CD4-positive, alpha-beta T cell (primary cell): ENCODE measurements at regions not wholly inside any gene's neighbourhood (a gene's known extent, or its start where the extent isn't known, plus 50 kb on each side); places are given as distances from the start of the nearest gene placed in this dataset.
A peak's percentile ranks its signal among the peaks of the same experiment; 100 is the strongest.

Experiments
- ATAC-seq: fragments of 200-7000 bp; cut with Tn5 transposase; one replicate; pipeline ENCODE4 v1.10.0; 2022; ENCODE audit warnings: mild to moderate bottlenecking; ENCODE audit not compliant: poor library complexity
- CTCF ChIA-PET: fragments of 350-600 bp; sonication (Branson Sonifier 250); formaldehyde crosslinking; loops from one replicate; lab custom pipeline; 2021; ENCODE audit warnings: antibody characterized with exemption, inconsistent platforms; lab: Charles Lee
- POLR2A ChIA-PET: fragments of 350-600 bp; sonication (Branson Sonifier 250); formaldehyde crosslinking; loops from one replicate; lab custom pipeline; 2021; ENCODE audit warnings: antibody characterized with exemption, inconsistent platforms; lab: Charles Lee
- DNase-seq, 14 experiments: peaks; one replicate each; pipeline ENCODE4 v3.0.0-alpha.2; 2013 to 2020; ENCODE audit warnings: mixed read lengths in 2 of 14
- H3K27ac ChIP-seq, 2 donors: one replicate each; pipeline versions ENCODE4 v1.5.1 to v1.7.0; 2013; ENCODE audit warnings: low read length in 2 of 2, low read depth in 1 of 2, mild to moderate bottlenecking in 1 of 2
- H3K27me3 ChIP-seq, 2 experiments: 1 replicate in 1 of 2; 2 replicates in 1 of 2; pipeline versions ENCODE4 v1.6.1 to v1.7.0; 2013; ENCODE audit warnings: low read length in 2 of 2, control low read depth in 1 of 2, mild to moderate bottlenecking in 1 of 2, moderate library complexity in 1 of 2; ENCODE audit not compliant: insufficient read depth in 2 of 2, control insufficient read depth in 1 of 2
- H3K36me3 ChIP-seq: one replicate; pipeline ENCODE4 v1.6.1; 2013; ENCODE audit warnings: low read length, control low read depth; ENCODE audit not compliant: insufficient read depth
- H3K4me1 ChIP-seq: one replicate; pipeline ENCODE4 v1.6.1; 2013; ENCODE audit warnings: low read length, control low read depth; ENCODE audit not compliant: insufficient read depth
- H3K4me3 ChIP-seq: one replicate; pipeline ENCODE4 v1.5.1; 2013; ENCODE audit warnings: mild to moderate bottlenecking, low read length, moderate library complexity
- H3K9me3 ChIP-seq, 2 experiments: 1 replicate in 1 of 2; 2 replicates in 1 of 2; pipeline versions ENCODE4 v1.6.1 to v1.7.0; 2013; ENCODE audit warnings: low read length in 2 of 2, mild to moderate bottlenecking in 2 of 2, control low read depth in 1 of 2, moderate library complexity in 1 of 2; ENCODE audit not compliant: control insufficient read depth in 1 of 2, insufficient read depth in 1 of 2
- H3K27ac Mint-ChIP-seq: one replicate; pipeline ENCODE4 v1.8.0; 2020; ENCODE audit warnings: mixed read lengths
- H3K27me3 Mint-ChIP-seq: one replicate; pipeline ENCODE4 v1.8.0; 2021; ENCODE audit warnings: mixed read lengths
- H3K36me3 Mint-ChIP-seq: one replicate; pipeline ENCODE4 v1.8.0; 2021; ENCODE audit warnings: low read depth, mixed read lengths
- H3K4me1 Mint-ChIP-seq: one replicate; pipeline ENCODE4 v1.8.0; 2021; ENCODE audit warnings: low read depth, mixed read lengths
- H3K4me3 Mint-ChIP-seq: one replicate; pipeline ENCODE4 v1.8.0; 2020; ENCODE audit warnings: mild to moderate bottlenecking, mixed read lengths
- H3K9me3 Mint-ChIP-seq: one replicate; pipeline ENCODE4 v1.8.0; 2020; ENCODE audit warnings: mixed read lengths
- intact Hi-C, 2 experiments: fragments of 100-400 bp; cut with DNase I in 1 of 2; cut with micrococcal nuclease in 1 of 2; formaldehyde crosslinking; loops; one replicate each; pipeline versions ENCODE4 v1.15.1 to v1.9.0; 2023 to 2025; cut with DNase I, micrococcal nuclease
- TF ChIP-seq, protein P1 (sequence below): fragments of 200-600 bp; IDR thresholded peaks from one replicate; pipeline ENCODE4 v1.8.0; 2022; ENCODE audit warnings: antibody characterized with exemption, mild to moderate bottlenecking

DNA sequence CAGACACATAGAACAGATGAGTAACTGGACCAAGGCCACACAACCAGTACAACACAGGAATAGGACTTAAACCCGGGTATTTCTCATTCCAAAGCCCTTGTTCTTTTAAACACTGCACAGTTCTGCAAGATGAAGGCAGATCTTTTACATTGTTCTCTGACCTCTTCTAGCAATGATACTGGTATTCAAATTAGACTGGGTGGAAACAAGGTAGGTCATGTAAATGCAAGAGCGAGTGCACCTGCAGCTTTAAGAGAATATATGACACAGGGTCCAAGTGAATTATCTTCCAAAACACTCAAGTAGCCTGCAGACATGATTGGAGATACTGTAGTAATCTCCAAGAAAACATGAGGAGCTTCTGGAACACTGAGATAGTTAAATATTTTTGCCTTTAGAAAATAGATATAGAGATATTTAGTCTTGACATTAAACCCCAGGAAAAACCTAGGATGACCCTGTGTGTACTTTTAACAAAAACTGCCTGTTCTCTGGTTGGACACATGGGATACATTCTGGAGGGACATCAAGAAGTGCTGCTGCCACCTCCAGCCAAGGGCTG is 130.6 kb upstream of the EPB41L4A start:
- H3K36me3 ChIP-seq: no peaks in the 10 kb centered on the region
- ChIA-PET CTCF (interaction anchor here (4.9 kb wide), 1 partner anchor 208 kb away, joined by 27 read pairs; no protein-coding TSS in a partner anchor), POLR2A (no interaction called here)
- intact Hi-C loops: loop anchor here (2.0 to 5.0 kb wide), 4 partner anchors 298 to 1058 kb away; no protein-coding TSS in a partner anchor
- no peak overlapping the region for H3K4me3 ChIP-seq
- H3K4me3 Mint-ChIP-seq: no peak overlapping the region
- peaks cover 9% of the 10 kb centered on the region for H3K27me3 Mint-ChIP-seq
- no peaks in the 10 kb centered on the region for H3K4me1 Mint-ChIP-seq
- H3K27me3 ChIP-seq: peaks cover 2 to 8% of the 10 kb centered on the region in 2 experiments
- no peaks in the 10 kb centered on the region for H3K9me3 ChIP-seq
- ATAC-seq (no peak), DNase-seq (no peak)
- H3K27ac Mint-ChIP-seq: no peak overlapping the region
- no peaks in the 10 kb centered on the region for H3K9me3 Mint-ChIP-seq
- H3K27ac ChIP-seq: no peak overlapping the region
- no peaks in the 10 kb centered on the region for H3K36me3 Mint-ChIP-seq
- TF ChIP-seq, protein P1, sequence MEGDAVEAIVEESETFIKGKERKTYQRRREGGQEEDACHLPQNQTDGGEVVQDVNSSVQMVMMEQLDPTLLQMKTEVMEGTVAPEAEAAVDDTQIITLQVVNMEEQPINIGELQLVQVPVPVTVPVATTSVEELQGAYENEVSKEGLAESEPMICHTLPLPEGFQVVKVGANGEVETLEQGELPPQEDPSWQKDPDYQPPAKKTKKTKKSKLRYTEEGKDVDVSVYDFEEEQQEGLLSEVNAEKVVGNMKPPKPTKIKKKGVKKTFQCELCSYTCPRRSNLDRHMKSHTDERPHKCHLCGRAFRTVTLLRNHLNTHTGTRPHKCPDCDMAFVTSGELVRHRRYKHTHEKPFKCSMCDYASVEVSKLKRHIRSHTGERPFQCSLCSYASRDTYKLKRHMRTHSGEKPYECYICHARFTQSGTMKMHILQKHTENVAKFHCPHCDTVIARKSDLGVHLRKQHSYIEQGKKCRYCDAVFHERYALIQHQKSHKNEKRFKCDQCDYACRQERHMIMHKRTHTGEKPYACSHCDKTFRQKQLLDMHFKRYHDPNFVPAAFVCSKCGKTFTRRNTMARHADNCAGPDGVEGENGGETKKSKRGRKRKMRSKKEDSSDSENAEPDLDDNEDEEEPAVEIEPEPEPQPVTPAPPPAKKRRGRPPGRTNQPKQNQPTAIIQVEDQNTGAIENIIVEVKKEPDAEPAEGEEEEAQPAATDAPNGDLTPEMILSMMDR: no peak
- no peaks in the 10 kb centered on the region for H3K4me1 ChIP-seq

GRCh38 chr5:112551419-112552032 is 132.4 kb upstream of the EPB41L4A start:
- H3K9me3 ChIP-seq: no peaks in the 10 kb centered on the region
- Mint-ChIP-seq H3K27me3 (peaks cover 4% of the 10 kb centered on the region), H3K9me3 (no peaks in the 10 kb centered on the region), H3K36me3 (no peaks in the 10 kb centered on the region), H3K4me3 (no peak overlapping the region), H3K4me1 (no peaks in the 10 kb centered on the region), H3K27ac (no peak overlapping the region)
- H3K4me3 ChIP-seq: no peak overlapping the region
- H3K4me1 ChIP-seq: no peaks in the 10 kb centered on the region
- peak in 9 of 14 experiments; percentile 3 to 76 (median 25) for DNase-seq
- peak; percentile 52 for ATAC-seq
- TF ChIP-seq, protein P1: peak; percentile 92
- CTCF ChIA-PET: interaction anchor here (1.1 to 4.9 kb wide), 2 partner anchors 206 to 208 kb away, joined by 3 to 27 read pairs; no protein-coding TSS in a partner anchor
- POLR2A ChIA-PET: interaction anchor here (0.9 kb wide), 1 partner anchor 206 kb away, joined by 3 read pairs; no protein-coding TSS in a partner anchor
- H3K27ac ChIP-seq: no peak overlapping the region
- H3K27me3 ChIP-seq: peaks cover 2 to 7% of the 10 kb centered on the region in 2 experiments
- intact Hi-C loops: loop anchor here (1.0 to 5.0 kb wide), 6 partner anchors 205 to 1055 kb away; no protein-coding TSS in a partner anchor
- no peaks in the 10 kb centered on the region for H3K36me3 ChIP-seq

GRCh38 chr5:112552216-112552615 is 133.1 kb upstream of the EPB41L4A start:
- POLR2A ChIA-PET: no interaction called here
- CTCF ChIA-PET: interaction anchor here (1.1 to 4.9 kb wide), 2 partner anchors 205 to 207 kb away, joined by 3 to 27 read pairs; no protein-coding TSS in a partner anchor
- intact Hi-C loops: loop anchor here (1.0 to 5.0 kb wide), 4 partner anchors 204 to 411 kb away; no protein-coding TSS in a partner anchor
- no peaks in the 10 kb centered on the region for H3K27me3 Mint-ChIP-seq
- Histone ChIP-seq H3K4me1 (no peaks in the 10 kb centered on the region), H3K4me3 (no peak overlapping the region), H3K27me3 (peaks cover under 1 to 2% of the 10 kb centered on the region in 2 experiments), H3K27ac (no peak overlapping the region), H3K9me3 (no peaks in the 10 kb centered on the region), H3K36me3 (no peaks in the 10 kb centered on the region)
- H3K9me3 Mint-ChIP-seq: no peaks in the 10 kb centered on the region
- H3K36me3 Mint-ChIP-seq: no peaks in the 10 kb centered on the region
- H3K27ac Mint-ChIP-seq: no peak overlapping the region
- no peak overlapping the region for H3K4me3 Mint-ChIP-seq
- no peak for DNase-seq
- no peak for ATAC-seq
- no peaks in the 10 kb centered on the region for H3K4me1 Mint-ChIP-seq
- TF ChIP-seq, protein P1: no peak
